ENCODE measurements at regions not wholly inside any gene's neighbourhood (a gene's known extent, or its start where the extent isn't known, plus 50 kb on each side); places are given as distances from the start of the nearest gene placed in this dataset.

GRCh38 chr1:78420688-78421087, 70.1 kb upstream of the PTGFR start:
- no peak for TF ChIP-seq PATZ1 (CRISPR knock-in tag; IDR thresholded peaks at IDR 0.05; ENCODE audit: borderline replicate concordance)
- TF ChIP-seq GLIS3 (CRISPR knock-in tag; IDR thresholded peaks at IDR 0.05), result no peak
- TF ChIP-seq SNAI2 (CRISPR knock-in tag; IDR thresholded peaks at IDR 0.05), result no peak
- TF ChIP-seq CSRNP3 (CRISPR knock-in tag; IDR thresholded peaks at IDR 0.05), result no peak
- no peak for TF ChIP-seq CREB5 (CRISPR knock-in tag; IDR thresholded peaks at IDR 0.05; ENCODE audit: low read depth)
- no peak for TF ChIP-seq TCF4 (CRISPR knock-in tag; IDR thresholded peaks at IDR 0.05; ENCODE audit: borderline replicate concordance)
- TF ChIP-seq ZNF70 (CRISPR knock-in tag; IDR thresholded peaks at IDR 0.05), result no peak
- TF ChIP-seq TSHZ2 (CRISPR knock-in tag; IDR thresholded peaks at IDR 0.05), result no peak
- TF ChIP-seq ZFP30 (CRISPR knock-in tag; IDR thresholded peaks at IDR 0.05), result no peak
- TF ChIP-seq RARB (CRISPR knock-in tag; IDR thresholded peaks at IDR 0.05), result no peak
- no peak for TF ChIP-seq CSDC2 (CRISPR knock-in tag; IDR thresholded peaks at IDR 0.05)
- TF ChIP-seq ISL1 (CRISPR knock-in tag; IDR thresholded peaks at IDR 0.05), result no peak
- TF ChIP-seq ZFP3 (CRISPR knock-in tag; IDR thresholded peaks at IDR 0.05), result no peak
- TF ChIP-seq PPARA (CRISPR knock-in tag; IDR thresholded peaks at IDR 0.05; ENCODE audit: borderline replicate concordance), result no peak
- TF ChIP-seq ZNF8 (CRISPR knock-in tag; IDR thresholded peaks at IDR 0.05), result no peak
- no peak for TF ChIP-seq ZNF565 (CRISPR knock-in tag; conservative IDR thresholded peaks at IDR 0.05; ENCODE audit: low read depth)
- ATAC-seq, result no peak

- TF ChIP-seq TSHZ2 (CRISPR knock-in tag; IDR thresholded peaks at IDR 0.05) (no peak), ZNF8 (CRISPR knock-in tag; IDR thresholded peaks at IDR 0.05) (no peak), SNAI2 (CRISPR knock-in tag; IDR thresholded peaks at IDR 0.05) (no peak), POU6F1 (CRISPR knock-in tag; IDR thresholded peaks at IDR 0.05; ENCODE audit: borderline replicate concordance, low read depth) (no peak)
- ATAC-seq, result no peak
These were observed 66.1 kb upstream of the PTGFR start for GRCh38 chr1:78424720-78425119.

GRCh38 chr1:78426408-78426807, 64.4 kb upstream of the PTGFR start:
- ATAC-seq, result no peak
- TF ChIP-seq TSHZ2 (CRISPR knock-in tag; IDR thresholded peaks at IDR 0.05) (no peak), TCF4 (CRISPR knock-in tag; IDR thresholded peaks at IDR 0.05; ENCODE audit: borderline replicate concordance) (no peak), ZFP30 (CRISPR knock-in tag; IDR thresholded peaks at IDR 0.05) (no peak), OSR1 (CRISPR knock-in tag; IDR thresholded peaks at IDR 0.05) (no peak), CSDC2 (CRISPR knock-in tag; IDR thresholded peaks at IDR 0.05) (no peak), PATZ1 (CRISPR knock-in tag; IDR thresholded peaks at IDR 0.05; ENCODE audit: borderline replicate concordance) (no peak), TOX (CRISPR knock-in tag; IDR thresholded peaks at IDR 0.05; ENCODE audit: borderline replicate concordance) (no peak), ZNF70 (CRISPR knock-in tag; IDR thresholded peaks at IDR 0.05) (no peak), ZNF8 (CRISPR knock-in tag; IDR thresholded peaks at IDR 0.05) (no peak)
